HCT116 (cell line): ENCODE measurements at regions not wholly inside any gene's neighbourhood (a gene's known extent, or its start where the extent isn't known, plus 50 kb on each side); places are given as distances from the start of the nearest gene placed in this dataset.

Experiments
- ATAC-seq: fragments of 200-7000 bp; cut with Tn5 transposase; 2 replicates; pipeline ENCODE4 v1.9.1; 2020; ENCODE audit warnings: mild to moderate bottlenecking, moderate library complexity
- BruUV-seq: library from RNA; stranded (reverse); fragments of 400-500 nt; replicated peaks from 2 replicates; lab custom pipeline; 2021; lab: Mats Ljungman, UMichigan
- CTCF ChIA-PET: fragments of 300-600 bp; sonication (Branson Sonifier 250); formaldehyde crosslinking; loops from one replicate; lab custom pipeline; 2021; ENCODE audit warnings: antibody characterized with exemption; lab: Charles Lee
- POLR2A ChIA-PET: fragments of 300-600, 350-600 bp; sonication (Branson Sonifier 250); formaldehyde crosslinking; loops from one replicate; lab custom pipeline; 2021; ENCODE audit warnings: antibody characterized with exemption; lab: Charles Lee
- RAD21 ChIA-PET, 2 experiments: fragments of 300-600 bp; sonication (Branson Sonifier 250); formaldehyde crosslinking; loops; one replicate each; lab custom pipeline; 2023; ENCODE audit warnings: low total read pairs in 2 of 2; ENCODE audit not compliant: uncharacterized antibody in 2 of 2, unreplicated experiment in 2 of 2, low non-redundant PET in 1 of 2; lab: Charles Lee
- DNase-seq: peaks from one replicate; pipeline ENCODE4 v3.0.0-alpha.2; 2010; ENCODE audit warnings: low read depth, low spot score
- H2AFZ ChIP-seq: fragments of 200-600 bp; shearing (Covaris generic), sonication (generic); 2 replicates; pipeline ENCODE4 v1.6.1; 2017; ENCODE audit warnings: low read depth, mixed run types, mixed read lengths, antibody characterized with exemption, low read length; ENCODE audit not compliant: poor library complexity, severe bottlenecking
- H3K27ac ChIP-seq: 2 replicates; pipeline ENCODE4 v1.5.1; 2012; ENCODE audit warnings: low read depth, low read length
- H3K27me3 ChIP-seq: fragments of 200-600 bp; sonication (generic); 2 replicates; pipeline ENCODE4 v1.6.1; 2016; ENCODE audit warnings: mixed run types, low read length, mixed read lengths; ENCODE audit not compliant: insufficient read depth
- H3K36me3 ChIP-seq, 2 experiments: fragments of 200-500 bp in 1 of 2; fragments of 200-600 bp in 1 of 2; sonication (Bioruptor generic) in 1 of 2; sonication (generic) in 1 of 2; 2 replicates each; pipeline versions ENCODE4 v1.5.1 to v1.6.1; 2014 to 2016; ENCODE audit warnings: low read length in 2 of 2, inconsistent platforms in 1 of 2, mixed read lengths in 1 of 2, mixed run types in 1 of 2; ENCODE audit not compliant: insufficient read depth in 2 of 2, control insufficient read depth in 1 of 2
- H3K4me1 ChIP-seq, 2 experiments: fragments of 200-600 bp in 1 of 2; sonication (generic) in 1 of 2; 2 replicates each; pipeline versions ENCODE4 v1.5.1 to v1.6.1; 2012 to 2017; ENCODE audit warnings: low read length in 2 of 2, inconsistent platforms in 1 of 2, mild to moderate bottlenecking in 1 of 2, mixed read lengths in 1 of 2, mixed run types in 1 of 2, moderate library complexity in 1 of 2; ENCODE audit not compliant: insufficient read depth in 2 of 2, control insufficient read depth in 1 of 2
- H3K4me2 ChIP-seq: fragments of 200-600 bp; sonication (generic); 2 replicates; pipeline ENCODE4 v1.6.1; 2017; ENCODE audit warnings: mixed run types, low read length, mixed read lengths
- H3K4me3 ChIP-seq, 2 experiments: fragments of 200-600 bp in 1 of 2; sonication (generic) in 1 of 2; replicated peaks in 1 of 2; 2 replicates each; pipeline ENCODE4 v1.5.1; 2011 to 2016; ENCODE audit warnings: low read length in 2 of 2, control low read depth in 1 of 2, low read depth in 1 of 2, mild to moderate bottlenecking in 1 of 2, mixed read lengths in 1 of 2, mixed run types in 1 of 2
- H3K79me2 ChIP-seq: fragments of 200-600 bp; sonication (generic); 2 replicates; pipeline ENCODE4 v1.6.1; 2017; ENCODE audit warnings: mild to moderate bottlenecking, mixed run types, low read length, moderate library complexity, mixed read lengths; ENCODE audit not compliant: insufficient read depth
- H3K9ac ChIP-seq: fragments of 200-600 bp; sonication (generic); 2 replicates; pipeline ENCODE4 v1.6.1; 2016; ENCODE audit warnings: low read length, mixed read lengths
- H3K9me2 ChIP-seq: fragments of 200-600 bp; sonication (generic), shearing (Covaris generic); 2 replicates; pipeline ENCODE4 v1.6.1; 2017; ENCODE audit warnings: mixed run types, mild to moderate bottlenecking, moderate library complexity; ENCODE audit not compliant: insufficient read depth
- H3K9me3 ChIP-seq, 2 experiments: fragments of 200-500 bp in 1 of 2; fragments of 200-600 bp in 1 of 2; sonication (Bioruptor generic) in 1 of 2; sonication (generic) in 1 of 2; 2 replicates each; pipeline ENCODE4 v1.6.1; 2014 to 2017; ENCODE audit warnings: low read length in 2 of 2, mixed read lengths in 2 of 2, inconsistent platforms in 1 of 2, low read depth in 1 of 2, mild to moderate bottlenecking in 1 of 2, mixed run types in 1 of 2, moderate library complexity in 1 of 2; ENCODE audit not compliant: control insufficient read depth in 1 of 2, insufficient read depth in 1 of 2
- H4K20me1 ChIP-seq: fragments of 200-600 bp; sonication (generic), shearing (Covaris generic); 2 replicates; pipeline ENCODE4 v1.6.1; 2017; ENCODE audit warnings: mixed run types, mild to moderate bottlenecking, moderate library complexity; ENCODE audit not compliant: insufficient read depth
- ATF3 ChIP-seq: IDR thresholded peaks from 2 replicates; pipeline ENCODE4 v1.6.1; 2012
- CTCF ChIP-seq, 3 experiments: fragments of 200-600 bp in 1 of 3; sonication (generic) in 1 of 3; IDR thresholded peaks in 2 of 3; conservative IDR thresholded peaks in 1 of 3; 2 replicates each; pipeline ENCODE4 v1.5.1; 2012 to 2017; ENCODE audit warnings: low read depth in 2 of 3, low read length in 2 of 3, antibody characterized with exemption in 1 of 3, borderline replicate concordance in 1 of 3, control low read depth in 1 of 3, mild to moderate bottlenecking in 1 of 3, mixed read lengths in 1 of 3, mixed run types in 1 of 3, moderate library complexity in 1 of 3; ENCODE audit not compliant: insufficient read depth in 1 of 3
- EZH2phosphoT487 ChIP-seq: fragments of 200-600 bp; IDR thresholded peaks from 2 replicates; pipeline ENCODE4 v1.6.1; 2018; ENCODE audit warnings: antibody characterized with exemption, borderline replicate concordance
- FOSL1 ChIP-seq: IDR thresholded peaks from 2 replicates; pipeline ENCODE4 v1.6.1; 2012; ENCODE audit warnings: low read depth
- POLR2A ChIP-seq: IDR thresholded peaks from 2 replicates; pipeline ENCODE4 v1.7.0; 2011; ENCODE audit warnings: borderline replicate concordance; ENCODE audit not compliant: insufficient read depth, insufficient read length; ENCODE audit errors: extremely low read depth
- RAD21 ChIP-seq: IDR thresholded peaks from 2 replicates; pipeline ENCODE4 v1.6.1; 2012; ENCODE audit warnings: low read depth, mild to moderate bottlenecking
- SIN3A ChIP-seq: IDR thresholded peaks from 2 replicates; pipeline ENCODE4 v1.6.1; 2012; ENCODE audit warnings: low read depth
- ZFX ChIP-seq: fragments of 450-650 bp; IDR thresholded peaks from 2 replicates; pipeline ENCODE4 v1.6.1; 2017
- ZNF274 ChIP-seq: fragments of 200-500 bp; sonication (Bioruptor generic); IDR thresholded peaks from 2 replicates; pipeline ENCODE4 v1.6.1; 2014; ENCODE audit warnings: mild to moderate bottlenecking, low read depth, low read length, inconsistent platforms
- intact Hi-C: fragments of 100-400 bp; cut with micrococcal nuclease; formaldehyde crosslinking; loops from 2 replicates; pipeline ENCODE4 v1.10.0; 2022

DNA sequence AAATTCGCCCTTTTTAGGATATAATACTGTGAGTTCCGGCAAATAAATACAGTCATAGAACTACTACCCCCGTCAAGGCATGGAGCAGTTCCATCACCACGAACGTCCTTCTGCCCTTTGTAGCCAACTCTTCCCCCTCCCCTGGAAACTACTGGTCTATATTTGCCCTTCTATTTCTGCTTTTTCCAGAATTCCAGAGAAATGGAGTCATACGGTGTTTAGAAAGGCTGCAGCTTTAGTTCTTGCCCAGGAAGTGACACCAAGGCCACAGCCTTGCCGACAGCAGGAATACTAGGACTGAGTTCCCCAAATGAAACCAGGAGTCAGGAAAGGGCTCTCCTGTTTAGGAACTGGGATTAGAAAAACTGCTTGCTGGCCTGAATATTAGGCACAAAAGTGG, 291.2 kb downstream of the FAM43A start:
- H3K4me1 ChIP-seq = no peaks in the 10 kb centered on the region
- H3K79me2 ChIP-seq = no peaks in the 10 kb centered on the region
- ATAC-seq (no peak), DNase-seq (no peak)
- CTCF ChIA-PET = no interaction called here
- no peak overlapping the region for H2AFZ ChIP-seq
- H4K20me1 ChIP-seq = no peaks in the 10 kb centered on the region
- BruUV-seq = no TSS peak
- no peak overlapping the region for H3K9ac ChIP-seq
- TF ChIP-seq ZFX (no peak), POLR2A (no peak), FOSL1 (no peak), ATF3 (no peak), RAD21 (no peak), CTCF (IDR thresholded peaks at IDR 0.05 in 2 of 3, conservative IDR thresholded peaks at IDR 0.05 in 1 of 3; ENCODE audit: borderline replicate concordance in 1 of 3, insufficient read depth in 1 of 3, low read depth in 2 of 3, low read length in 2 of 3) (no peak), ZNF274 (no peak)
- TF ChIP-seq, all 23 proteins: peak for 0
- no peaks in the 10 kb centered on the region for H3K9me2 ChIP-seq
- ChIA-PET POLR2A (no interaction called here), RAD21 (no interaction called here)
- no peaks in the 10 kb centered on the region; a peak in 1 of 4 replicates for H3K9me3 ChIP-seq
- no peaks in the 10 kb centered on the region for H3K27me3 ChIP-seq
- H3K27ac ChIP-seq = no peak overlapping the region
- intact Hi-C loops = no loop called here
- H3K36me3 ChIP-seq = no peaks in the 10 kb centered on the region
- no peak overlapping the region for H3K4me3 ChIP-seq
- no peak overlapping the region for H3K4me2 ChIP-seq

DNA sequence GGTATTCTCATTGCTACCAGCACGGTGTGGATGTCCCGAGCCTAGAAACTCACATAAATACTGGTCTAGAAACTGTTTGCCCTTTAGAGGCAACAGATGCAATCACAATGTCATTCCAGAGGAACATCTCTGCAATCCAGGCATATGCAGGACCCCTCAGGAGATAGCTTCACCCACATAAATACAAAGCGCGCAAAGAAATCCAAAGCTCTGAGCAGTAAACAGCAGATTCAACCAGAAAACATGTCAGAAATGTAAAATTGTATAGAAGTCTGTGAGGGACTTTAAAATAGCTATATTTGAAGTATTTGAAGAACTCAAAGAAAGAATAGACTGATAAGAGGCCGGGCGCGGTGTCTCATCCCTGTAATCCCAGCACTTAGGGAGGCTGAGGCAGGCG, 291.7 kb downstream of the FAM43A start:
- no peak overlapping the region for H3K4me2 ChIP-seq

More for the DNA sequence above, 291.7 kb downstream of the FAM43A start:
- H3K36me3 ChIP-seq = no peaks in the 10 kb centered on the region
- intact Hi-C loops = no loop called here
- CTCF ChIA-PET = no interaction called here
- no peaks in the 10 kb centered on the region for H3K4me1 ChIP-seq
- ATAC-seq (no peak), DNase-seq (no peak)
- H3K27ac ChIP-seq = no peak overlapping the region
- H3K9ac ChIP-seq = no peak overlapping the region
- no peaks in the 10 kb centered on the region for H4K20me1 ChIP-seq
- H3K4me3 ChIP-seq = no peak overlapping the region
- no peak overlapping the region for H2AFZ ChIP-seq
- no peaks in the 10 kb centered on the region for H3K27me3 ChIP-seq
- TF ChIP-seq SIN3A = no peak
- TF ChIP-seq EZH2phosphoT487 = no peak
- TF ChIP-seq CTCF (IDR thresholded peaks at IDR 0.05 in 2 of 3, conservative IDR thresholded peaks at IDR 0.05 in 1 of 3; ENCODE audit: borderline replicate concordance in 1 of 3, insufficient read depth in 1 of 3, low read depth in 2 of 3, low read length in 2 of 3) = no peak
- no peak for TF ChIP-seq ZNF274
- no TSS peak for BruUV-seq
- H3K9me3 ChIP-seq = no peaks in the 10 kb centered on the region; a peak in 1 of 4 replicates
- H3K79me2 ChIP-seq = no peaks in the 10 kb centered on the region
- no peaks in the 10 kb centered on the region for H3K9me2 ChIP-seq
- RAD21 ChIA-PET = no interaction called here
- POLR2A ChIA-PET = no interaction called here
